Stimulated activated CD8-positive, alpha-beta memory T cell treated with anti-CD3 and anti-CD28 coated beads, Interleukin-7, amount 100 ng/mL, for 48 hours (primary cell): ENCODE measurements at regions not wholly inside any gene's neighbourhood (a gene's known extent, or its start where the extent isn't known, plus 50 kb on each side); places are given as distances from the start of the nearest gene placed in this dataset.

Experiments
- DNase-seq, 2 donors: peaks; one replicate each; pipeline ENCODE4 v3.0.0-alpha.2; 2020; ENCODE audit warnings: low read depth in 1 of 2; ENCODE audit errors: extremely low read depth in 1 of 2

DNA sequence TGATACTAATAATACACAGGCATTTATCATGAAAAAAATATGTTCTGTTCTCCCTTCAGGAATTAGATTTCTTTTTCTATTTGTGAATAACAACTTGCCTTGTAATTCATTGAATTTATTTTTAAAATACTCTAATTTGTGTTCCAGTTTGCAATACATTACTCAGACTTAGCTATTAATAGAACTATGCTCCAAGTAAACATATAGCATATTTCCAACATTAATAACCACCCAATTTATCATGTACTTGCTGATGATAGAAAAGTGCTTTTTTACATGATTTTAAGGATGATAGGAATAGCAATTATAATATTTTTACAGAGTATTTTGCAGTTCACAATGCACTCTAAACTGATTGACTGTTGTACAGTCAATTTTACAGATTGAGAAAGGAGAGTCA lies 338.8 kb upstream of the SEMA3D start:
- DNase-seq = no peak

DNA sequence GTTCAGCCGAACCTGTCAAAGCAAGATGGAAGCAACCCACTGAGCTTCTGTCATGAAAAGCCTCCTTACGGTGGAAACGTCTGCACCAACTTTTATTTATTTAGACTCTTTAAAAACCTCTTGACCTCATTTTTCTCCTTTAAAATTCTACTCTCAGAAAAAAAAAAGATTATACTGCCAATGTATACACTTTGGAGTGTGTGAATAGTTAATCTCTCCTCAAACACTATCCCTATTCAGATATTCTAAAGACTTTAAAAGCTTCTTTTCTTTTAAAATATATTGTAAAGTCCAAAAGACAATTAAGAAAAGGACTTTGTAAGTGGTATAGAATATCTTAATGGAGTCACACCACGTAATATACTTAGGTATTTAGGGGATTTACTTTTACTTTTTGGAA lies 335.2 kb upstream of the SEMA3D start:
- no peak for DNase-seq

DNA sequence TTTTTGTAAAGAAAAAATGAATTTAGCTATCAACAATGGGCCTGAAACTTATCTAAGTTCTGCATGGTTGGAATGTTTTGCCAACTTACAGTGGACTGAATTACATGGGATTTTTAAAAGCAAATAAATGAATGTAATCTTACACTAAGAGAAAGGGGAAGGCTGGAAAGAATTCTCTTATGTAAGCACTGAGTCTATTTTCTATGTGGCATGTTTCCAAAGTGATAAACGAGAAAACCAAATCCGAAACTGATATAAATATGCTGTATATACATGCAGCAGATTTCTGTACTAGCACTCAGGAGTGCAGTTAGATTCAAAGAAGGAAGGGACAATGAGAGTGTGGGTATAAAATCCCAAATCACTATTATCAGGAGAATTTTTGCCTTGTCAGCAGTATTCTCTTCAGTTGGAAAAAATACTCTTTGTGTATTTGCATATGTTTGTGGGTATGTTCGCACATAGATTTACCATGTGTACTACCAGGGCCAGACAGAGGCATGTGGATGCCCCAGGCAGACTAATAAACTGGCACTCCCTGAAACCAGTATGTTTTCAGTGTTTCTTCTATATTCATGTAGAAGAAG lies 334.3 kb upstream of the SEMA3D start:
- no peak for DNase-seq

DNA sequence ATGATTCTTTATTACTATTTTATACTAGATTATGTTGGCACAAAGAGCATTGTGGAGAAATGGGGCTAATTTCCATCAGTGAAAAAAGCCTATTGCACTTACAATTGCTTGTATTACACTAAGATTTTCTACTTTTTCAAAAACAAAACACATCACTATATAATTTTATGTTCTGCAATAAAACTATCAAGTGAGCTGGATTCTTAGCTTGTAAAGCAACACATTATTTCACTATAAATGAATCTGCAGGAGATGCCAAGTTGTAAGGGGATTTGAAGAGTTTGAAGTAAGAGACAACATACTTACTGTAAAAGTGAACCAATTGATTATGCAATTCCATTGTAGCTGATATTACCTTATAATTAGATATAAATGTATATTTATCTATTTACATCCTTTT lies 333.3 kb upstream of the SEMA3D start:
- no peak for DNase-seq

DNA sequence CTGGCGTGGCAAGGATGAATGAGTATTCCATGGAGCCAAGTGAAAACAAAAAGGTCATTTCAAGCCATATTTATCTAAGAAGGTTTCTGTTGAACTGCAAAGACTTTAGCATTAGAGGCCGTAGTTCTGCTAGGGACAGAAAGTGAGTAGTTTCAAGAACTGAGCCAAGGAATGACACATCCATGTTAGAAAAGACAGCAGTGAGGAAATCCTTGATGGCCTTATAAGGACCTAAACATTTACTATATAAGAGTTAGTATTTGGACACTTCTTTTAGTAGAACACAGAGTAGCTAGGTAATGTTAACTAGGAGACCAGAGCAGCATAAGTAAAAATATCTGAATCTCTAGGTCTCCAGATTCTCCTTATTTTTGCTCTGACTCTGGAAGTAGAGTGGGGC lies 329.8 kb upstream of the SEMA3D start:
- no peak for DNase-seq

DNA sequence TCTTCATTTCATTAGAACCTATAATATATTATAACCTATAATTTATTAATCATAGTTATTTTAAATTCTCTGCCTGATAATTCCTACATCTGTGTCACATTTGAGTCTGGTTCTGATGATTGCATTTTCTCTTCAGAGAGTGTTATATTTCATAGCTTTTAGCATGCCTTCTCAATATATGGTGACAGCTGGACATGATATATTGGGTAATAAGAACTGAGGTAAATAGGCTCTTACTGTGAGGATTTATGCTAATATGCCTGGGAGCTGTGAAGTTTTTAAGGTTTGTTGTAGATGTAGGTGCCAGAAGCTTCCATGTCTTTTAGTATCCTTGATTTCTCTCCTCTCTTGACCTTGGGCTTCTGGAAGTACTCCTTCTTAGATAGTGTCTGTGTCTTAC lies 325.9 kb upstream of the SEMA3D start:
- DNase-seq = no peak

DNA sequence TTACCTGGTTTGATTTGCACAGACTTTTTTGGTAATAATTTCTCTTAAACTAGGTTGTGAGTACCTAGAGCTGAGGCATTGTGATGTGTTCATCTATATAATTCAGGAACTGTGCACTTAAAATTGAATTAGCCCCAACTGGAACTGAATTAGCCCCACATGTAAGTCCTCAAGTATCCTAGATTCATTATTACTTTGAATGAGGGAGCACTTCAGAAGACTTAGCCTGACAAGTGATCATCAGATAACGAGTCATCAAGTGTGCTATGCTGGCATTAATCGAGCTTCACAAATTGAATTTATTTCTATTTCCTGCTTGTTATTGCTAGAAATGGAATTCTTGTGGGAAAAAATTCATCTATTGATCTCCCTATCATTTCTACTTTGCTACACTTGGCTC lies 323.4 kb upstream of the SEMA3D start:
- no peak for DNase-seq

DNA sequence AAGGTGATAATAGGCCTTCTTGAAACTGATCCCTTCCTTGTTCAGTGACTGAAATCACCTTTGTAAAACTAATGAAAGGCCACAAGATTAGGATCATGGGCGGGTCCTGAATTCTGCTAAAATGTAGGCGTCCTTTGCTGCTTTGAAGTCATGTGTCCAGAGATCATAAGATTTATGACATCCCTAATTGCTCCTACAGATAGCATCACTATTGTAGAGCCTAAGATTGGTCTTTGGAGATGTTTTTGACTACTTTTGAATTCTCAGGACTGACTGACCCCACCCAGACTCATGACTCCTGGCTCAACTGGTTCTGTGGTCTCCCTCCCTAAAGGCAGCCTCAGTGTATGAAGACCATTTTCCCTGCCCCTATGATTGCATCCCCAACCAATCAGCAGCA lies 322.6 kb upstream of the SEMA3D start:
- no peak for DNase-seq

DNA sequence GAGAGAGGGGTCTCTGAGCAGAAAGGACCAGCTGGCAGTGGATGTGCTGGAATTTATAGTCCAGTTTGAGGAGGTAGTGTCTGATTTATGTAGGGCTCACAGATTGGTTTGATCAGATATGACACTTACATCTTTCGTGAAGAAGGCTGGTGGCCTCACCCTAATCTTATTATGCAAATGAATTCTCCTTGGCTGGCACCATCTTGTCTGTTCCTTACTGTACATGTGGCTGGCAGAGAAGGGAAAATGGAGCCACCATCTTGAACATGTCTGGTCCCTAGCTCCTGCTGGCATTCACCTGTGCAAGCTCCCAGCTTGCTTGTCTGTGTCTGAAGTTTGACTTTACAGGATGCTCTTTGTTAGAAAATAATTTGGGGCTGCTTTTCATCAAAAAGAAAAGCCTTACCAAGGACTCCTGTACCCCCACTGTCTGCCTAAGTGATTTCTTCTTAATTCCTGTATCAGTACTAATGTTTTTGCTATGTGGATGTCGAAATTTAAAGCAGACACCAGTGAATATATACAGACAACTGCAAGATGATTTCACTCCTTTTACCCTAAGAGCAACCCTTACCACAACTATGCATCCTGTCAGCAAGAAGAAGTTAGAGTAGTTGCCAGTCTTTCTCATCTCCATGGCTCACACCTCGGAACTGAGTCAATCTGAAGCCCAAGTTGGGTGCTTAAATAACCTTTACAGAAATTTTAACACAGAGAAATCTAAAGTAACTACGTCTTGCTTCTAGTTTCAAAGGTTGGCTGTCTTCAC lies 322.0 kb upstream of the SEMA3D start:
- DNase-seq = no peak

DNA sequence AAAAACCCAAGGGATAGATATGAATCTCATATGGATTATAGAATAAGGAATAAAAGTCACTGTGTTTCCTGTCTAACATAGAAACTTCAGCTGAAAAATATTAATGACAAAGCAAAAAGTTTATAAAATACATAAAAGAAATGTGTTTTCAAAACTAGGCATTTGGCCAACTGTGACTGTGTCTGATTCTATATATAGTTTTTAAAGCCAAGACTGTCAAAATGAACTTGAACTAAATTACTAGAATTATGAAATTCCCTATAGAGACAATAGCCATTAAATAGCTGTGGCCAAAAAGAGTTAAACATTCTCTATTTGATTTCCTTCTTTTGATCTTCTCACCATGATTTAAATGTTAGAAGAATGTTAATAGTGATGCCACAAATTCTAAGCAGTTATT lies 311.2 kb upstream of the SEMA3D start:
- no peak for DNase-seq

DNA sequence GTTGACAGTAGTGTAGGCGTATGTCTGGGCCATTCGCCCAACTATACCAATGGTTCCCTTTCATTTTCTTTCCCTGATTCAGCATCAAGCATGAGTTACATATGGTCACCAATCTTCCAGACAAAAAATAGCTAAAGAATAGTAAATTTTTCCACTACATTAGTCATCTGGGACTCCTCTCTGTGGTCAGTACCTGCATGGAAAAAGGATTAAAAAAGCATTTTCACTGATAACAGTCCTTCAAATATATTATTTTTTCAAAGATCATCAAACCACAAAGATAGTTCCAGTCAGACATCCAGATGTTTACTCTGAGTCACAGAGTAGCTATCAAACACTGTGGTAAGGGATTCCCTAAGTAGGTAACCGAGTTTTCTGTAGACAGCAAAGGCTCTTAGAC lies 302.6 kb upstream of the SEMA3D start:
- no peak for DNase-seq

DNA sequence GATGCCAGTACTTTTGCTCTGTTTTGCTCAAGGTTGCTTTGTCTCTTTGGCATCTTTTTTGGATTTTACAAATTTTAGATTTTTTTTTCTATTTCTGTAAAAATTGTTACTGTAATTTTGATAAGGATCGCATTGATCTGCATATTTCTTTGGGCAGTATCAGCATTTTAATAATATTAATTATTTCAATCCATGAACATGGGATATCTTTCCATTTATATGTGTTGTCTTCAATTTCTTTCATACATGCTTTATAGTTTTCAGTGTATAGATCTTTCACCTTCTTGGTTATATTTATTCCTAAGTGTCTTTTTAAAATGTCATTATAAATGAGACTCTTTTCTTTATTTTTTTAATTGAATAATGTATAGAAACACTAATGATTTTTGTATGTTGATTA lies 301.6 kb upstream of the SEMA3D start:
- DNase-seq = no peak

DNA sequence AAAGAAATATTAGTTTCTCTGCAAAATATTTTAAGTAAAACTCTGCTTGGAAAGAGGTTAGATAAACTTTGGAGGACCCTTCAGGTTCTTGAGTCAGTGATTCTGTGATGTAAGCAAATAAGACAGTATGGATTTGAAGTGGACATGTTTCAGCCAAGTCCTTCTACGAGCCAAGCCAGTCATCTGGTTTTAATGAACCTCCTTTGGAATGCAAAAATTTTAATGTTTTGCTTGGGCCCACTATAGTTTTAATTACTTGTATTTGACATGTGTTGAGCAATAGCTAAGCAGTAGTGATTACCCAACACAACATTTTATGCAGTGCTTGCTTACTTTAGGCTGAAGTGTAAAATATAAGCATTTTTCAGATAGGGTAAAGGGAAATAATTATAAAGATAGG lies 296.3 kb upstream of the SEMA3D start:
- no peak for DNase-seq

DNA sequence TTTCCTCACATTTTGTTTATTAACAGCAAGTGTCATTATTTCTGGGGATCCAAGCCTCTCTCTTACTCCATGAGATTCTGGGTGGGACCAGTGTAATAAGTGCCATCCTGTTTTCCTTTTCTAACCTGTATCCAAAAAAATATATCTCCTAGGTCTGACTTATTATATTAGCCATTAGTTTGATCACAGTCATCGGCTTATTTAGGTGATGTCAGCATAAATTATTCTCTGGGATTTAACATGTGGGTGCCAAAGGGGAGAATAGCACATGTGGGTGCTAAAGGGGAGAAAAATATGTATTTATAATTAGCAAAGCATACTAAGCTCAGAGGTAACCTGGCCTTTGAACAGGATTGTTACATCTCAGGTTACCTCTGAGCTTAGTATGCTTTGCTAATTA lies 293.8 kb upstream of the SEMA3D start:
- DNase-seq = no peak

DNA sequence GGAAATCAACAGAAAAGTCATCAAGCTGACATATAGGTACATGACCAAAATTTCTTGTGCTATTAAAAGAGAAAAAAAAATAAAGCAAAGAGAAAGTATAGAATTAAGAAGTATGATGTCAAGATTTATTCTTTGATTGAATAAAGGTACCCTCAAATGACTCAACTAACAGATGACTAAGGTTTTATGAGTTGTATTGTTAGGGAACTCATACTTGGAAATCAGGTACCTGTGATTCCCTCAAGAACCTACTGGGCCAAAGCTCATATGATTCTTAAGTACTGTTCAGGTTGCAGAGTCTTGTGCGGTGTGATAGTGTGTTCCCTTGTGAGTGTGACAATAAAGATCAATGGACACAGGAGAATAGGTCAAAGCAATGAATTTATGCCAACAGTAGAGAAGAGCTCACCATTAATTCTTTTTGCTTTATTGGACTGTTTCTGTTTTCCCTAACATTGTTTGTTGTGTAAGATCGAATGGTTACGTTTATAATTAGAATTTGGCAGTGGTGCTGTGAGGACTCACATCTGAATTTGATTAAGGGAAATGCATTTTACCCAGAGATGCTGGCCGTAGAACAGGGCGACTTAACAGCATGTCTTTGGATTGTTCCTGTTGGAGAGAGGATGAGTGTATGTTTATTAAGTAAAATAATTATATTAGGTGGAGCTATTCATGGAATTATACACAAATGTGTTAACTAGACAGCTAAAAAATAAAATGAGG lies 293.2 kb upstream of the SEMA3D start:
- DNase-seq = no peak

DNA sequence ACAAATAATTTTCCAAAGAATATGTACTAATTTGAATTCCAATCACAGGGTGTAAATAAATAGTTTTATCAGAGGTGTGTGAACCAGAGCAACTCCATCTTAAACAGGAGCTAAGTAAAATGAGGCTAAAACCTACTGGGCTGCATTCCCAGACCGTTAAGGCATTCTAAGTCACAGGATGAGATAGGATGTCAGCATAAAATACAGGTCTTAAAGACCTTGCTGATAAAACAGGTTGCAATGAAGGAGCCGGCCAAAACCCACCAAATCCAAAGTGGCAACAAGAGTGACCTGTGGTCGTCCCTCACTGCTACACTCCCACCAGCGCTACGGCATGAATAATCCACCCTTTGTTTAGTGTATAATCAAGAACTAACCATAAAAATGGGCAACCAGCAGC lies 291.7 kb upstream of the SEMA3D start:
- DNase-seq = no peak

DNA sequence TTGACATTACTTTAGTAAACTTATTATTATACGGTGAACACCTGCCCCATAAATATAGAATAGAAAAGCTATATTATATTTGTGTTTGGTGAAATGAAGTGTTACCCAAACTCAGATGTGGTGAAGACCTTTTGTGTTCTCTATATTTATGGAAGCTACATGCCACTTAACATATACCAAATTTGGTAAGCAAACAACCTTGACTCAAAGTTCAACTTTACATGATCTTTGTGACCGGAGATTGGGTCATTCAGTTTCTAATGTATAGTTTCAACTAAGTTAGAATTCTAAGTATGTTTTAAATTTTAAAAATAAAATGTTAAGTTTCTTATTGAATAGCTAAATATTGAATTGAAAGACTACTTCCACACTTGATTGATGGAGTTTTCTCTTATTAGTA lies 288.6 kb upstream of the SEMA3D start:
- no peak for DNase-seq

DNA sequence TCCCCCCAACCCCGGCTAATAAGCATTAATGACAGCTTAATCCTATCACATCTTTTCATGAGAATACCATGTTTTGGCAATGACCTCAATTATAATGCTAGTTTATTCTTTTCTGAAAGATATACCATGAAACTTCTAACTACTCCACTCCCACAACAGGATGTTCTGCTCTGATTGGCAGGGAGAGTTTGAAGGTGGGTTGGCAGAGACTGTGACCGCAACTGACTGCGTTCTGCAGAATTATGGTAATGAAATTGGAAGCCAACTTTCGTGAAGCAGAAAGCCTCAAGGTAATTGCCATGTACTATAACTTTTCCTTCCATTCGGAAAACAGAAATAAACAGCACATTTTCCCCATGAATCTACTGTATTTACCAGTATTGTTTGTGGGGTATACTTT lies 288.2 kb upstream of the SEMA3D start:
- DNase-seq = no peak

DNA sequence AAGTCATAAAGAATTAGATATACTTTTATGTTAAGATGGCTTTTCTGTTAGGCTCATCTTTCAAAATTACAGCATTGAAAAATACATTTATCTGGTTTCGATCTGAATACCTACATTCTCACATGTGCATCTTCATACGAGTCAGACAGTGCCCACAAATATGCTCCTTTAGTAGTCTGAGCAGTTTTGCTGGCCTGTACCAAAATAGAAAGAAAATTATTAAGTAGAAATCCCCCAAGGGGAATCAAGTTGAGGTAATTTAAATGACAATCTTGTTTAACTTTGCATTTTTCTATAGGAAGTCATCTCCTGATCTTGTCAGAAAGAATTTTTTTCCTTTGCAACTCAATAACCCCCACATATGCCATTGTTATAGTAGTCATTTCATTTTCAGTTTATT lies 287.4 kb upstream of the SEMA3D start:
- DNase-seq = no peak

DNA sequence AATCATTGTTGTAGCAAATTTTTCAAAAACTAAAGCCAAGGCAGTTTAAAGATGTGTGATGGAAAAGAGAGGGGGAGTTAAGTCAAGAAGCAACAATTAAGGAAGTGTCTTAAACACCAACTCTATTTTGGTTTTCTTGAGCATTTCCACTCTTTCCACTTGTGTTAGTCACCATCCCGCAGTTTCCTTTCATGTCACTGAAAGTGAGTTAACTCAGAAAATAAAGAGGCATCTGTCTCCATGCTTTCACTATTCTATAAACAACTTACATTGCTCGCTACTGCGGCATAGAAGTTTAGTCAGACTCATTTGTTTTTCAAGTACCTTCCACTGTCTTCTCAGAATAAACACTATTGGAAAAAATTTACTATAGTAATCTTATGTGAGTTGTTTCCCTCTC lies 284.9 kb upstream of the SEMA3D start:
- DNase-seq = no peak

DNA sequence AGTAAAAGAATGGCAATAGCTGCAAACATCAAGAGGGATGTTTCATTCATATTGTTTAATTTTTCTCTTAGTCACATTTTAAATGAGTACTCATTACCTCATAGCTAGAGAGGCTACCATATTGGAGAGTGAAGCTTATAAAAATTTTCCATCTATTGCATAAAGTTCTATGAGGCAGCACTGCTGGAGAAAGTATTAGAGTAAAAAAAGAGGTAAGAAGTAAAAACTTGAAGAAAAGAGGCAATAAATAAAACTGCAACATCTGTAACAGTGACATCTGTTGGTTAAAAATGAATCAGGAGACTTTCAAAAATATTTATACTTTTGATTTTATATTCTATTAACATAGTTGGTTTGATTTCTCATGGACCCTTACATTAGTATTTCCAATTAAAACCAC lies 284.5 kb upstream of the SEMA3D start:
- DNase-seq = no peak

DNA sequence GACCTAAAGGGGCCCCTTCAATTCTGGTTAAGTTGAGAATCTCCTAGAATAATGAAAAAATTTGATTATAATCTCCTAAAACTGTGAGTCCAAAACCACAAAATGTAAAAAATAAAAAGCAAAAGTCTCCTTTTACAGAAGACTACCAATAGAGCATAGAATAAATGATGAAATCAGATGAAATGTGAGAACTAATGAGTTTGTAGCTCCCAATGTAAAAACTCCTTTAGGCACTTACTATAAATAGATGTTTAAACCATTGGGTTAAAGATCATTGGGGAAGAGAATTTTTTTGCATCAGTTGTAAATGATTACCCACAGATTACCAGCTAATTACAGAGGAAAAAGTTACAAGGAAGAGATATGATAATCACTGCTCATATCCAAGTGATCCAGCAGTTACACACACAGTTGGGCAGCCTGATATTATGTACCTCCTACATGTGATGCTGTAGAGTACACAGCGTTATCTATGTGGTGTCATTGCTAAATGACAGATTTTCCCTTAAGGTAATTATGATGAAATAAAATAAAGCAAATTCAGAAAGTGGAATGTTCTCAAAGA lies 282.7 kb upstream of the SEMA3D start:
- no peak for DNase-seq
